ENCODE measurements at regions not wholly inside any gene's neighbourhood (a gene's known extent, or its start where the extent isn't known, plus 50 kb on each side); places are given as distances from the start of the nearest gene placed in this dataset.

DNA sequence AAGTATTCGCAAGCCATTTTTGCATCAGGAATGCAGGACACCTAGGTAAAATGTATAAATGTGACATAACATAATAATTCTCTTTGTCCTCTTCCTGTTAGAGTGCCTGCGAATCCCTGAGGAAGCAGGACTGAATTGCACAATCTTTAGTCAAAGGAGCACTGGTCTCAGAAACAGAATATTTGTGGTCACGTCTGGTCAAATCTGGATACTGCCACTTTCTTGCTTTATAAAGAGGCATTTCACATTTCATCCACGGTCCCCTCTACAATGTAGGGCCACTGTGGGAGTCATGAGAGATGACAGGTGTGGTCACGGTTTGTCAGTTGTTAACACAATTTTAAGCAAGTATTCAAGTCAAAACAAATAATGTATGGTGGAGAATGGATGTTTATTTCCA is 564.0 kb downstream of the IRX1 start:
- TF ChIP-seq, protein P1, sequence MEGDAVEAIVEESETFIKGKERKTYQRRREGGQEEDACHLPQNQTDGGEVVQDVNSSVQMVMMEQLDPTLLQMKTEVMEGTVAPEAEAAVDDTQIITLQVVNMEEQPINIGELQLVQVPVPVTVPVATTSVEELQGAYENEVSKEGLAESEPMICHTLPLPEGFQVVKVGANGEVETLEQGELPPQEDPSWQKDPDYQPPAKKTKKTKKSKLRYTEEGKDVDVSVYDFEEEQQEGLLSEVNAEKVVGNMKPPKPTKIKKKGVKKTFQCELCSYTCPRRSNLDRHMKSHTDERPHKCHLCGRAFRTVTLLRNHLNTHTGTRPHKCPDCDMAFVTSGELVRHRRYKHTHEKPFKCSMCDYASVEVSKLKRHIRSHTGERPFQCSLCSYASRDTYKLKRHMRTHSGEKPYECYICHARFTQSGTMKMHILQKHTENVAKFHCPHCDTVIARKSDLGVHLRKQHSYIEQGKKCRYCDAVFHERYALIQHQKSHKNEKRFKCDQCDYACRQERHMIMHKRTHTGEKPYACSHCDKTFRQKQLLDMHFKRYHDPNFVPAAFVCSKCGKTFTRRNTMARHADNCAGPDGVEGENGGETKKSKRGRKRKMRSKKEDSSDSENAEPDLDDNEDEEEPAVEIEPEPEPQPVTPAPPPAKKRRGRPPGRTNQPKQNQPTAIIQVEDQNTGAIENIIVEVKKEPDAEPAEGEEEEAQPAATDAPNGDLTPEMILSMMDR (IDR thresholded peaks at IDR 0.05) = no peak
- TF ChIP-seq POLR2A (IDR thresholded peaks at IDR 0.05) (no peak), POLR2AphosphoS5 (IDR thresholded peaks at IDR 0.05) (no peak)

Data from prostate gland (tissue), 2 donors.